T-cell (primary cell): ENCODE measurements at regions not wholly inside any gene's neighbourhood (a gene's known extent, or its start where the extent isn't known, plus 50 kb on each side); places are given as distances from the start of the nearest gene placed in this dataset.

Experiments used
- ATAC-seq, 4 experiments: fragments of 200-7000 bp in 3 of 4; fragments of 150-1000 bp in 1 of 4; cut with Tn5 transposase; replicated peaks in 1 of 4; 1 replicate in 3 of 4; 2 replicates in 1 of 4; pipeline ENCODE4 v1.10.0; 2021; ENCODE audit warnings: moderate library complexity in 3 of 4, mild to moderate bottlenecking in 2 of 4, moderate number of reproducible peaks in 1 of 4
- CTCF ChIA-PET, 2 donors: fragments of 300-600 bp; sonication (Branson Sonifier 250); formaldehyde crosslinking; loops; one replicate each; lab custom pipeline; 2022; ENCODE audit warnings: antibody characterized with exemption in 2 of 2; lab: Charles Lee
- POLR2A ChIA-PET, 2 donors: fragments of 300-600 bp; sonication (Branson Sonifier 250); formaldehyde crosslinking; loops; one replicate each; lab custom pipeline; 2022; ENCODE audit warnings: antibody characterized with exemption in 2 of 2; lab: Charles Lee
- DNase-seq, 35 experiments: peaks; one replicate each; pipeline versions ENCODE4 v3.0.0 to v3.0.0-alpha.2; 2013 to 2023
- H3K27ac ChIP-seq: one replicate; pipeline ENCODE4 v1.5.1; 2013; ENCODE audit warnings: low read length
- H3K27me3 ChIP-seq, 2 experiments: replicated peaks in 1 of 2; 1 replicate in 1 of 2; 2 replicates in 1 of 2; pipeline versions ENCODE4 v1.6.1 to v1.7.0; 2013; ENCODE audit warnings: low read length in 1 of 2, mixed read lengths in 1 of 2; ENCODE audit not compliant: control insufficient read depth in 2 of 2, insufficient read depth in 2 of 2; ENCODE audit errors: extremely low read depth in 1 of 2
- H3K36me3 ChIP-seq, 2 donors: 1 replicate in 1 of 2; 2 replicates in 1 of 2; pipeline versions ENCODE4 v1.6.1 to v1.7.0; 2013; ENCODE audit warnings: low read length in 1 of 2; ENCODE audit not compliant: control insufficient read depth in 2 of 2, insufficient read depth in 1 of 2; ENCODE audit errors: extremely low read depth in 1 of 2
- H3K4me1 ChIP-seq, 2 experiments: 1 replicate in 1 of 2; 2 replicates in 1 of 2; pipeline versions ENCODE4 v1.6.1 to v1.7.0; 2013; ENCODE audit warnings: low read length in 2 of 2, mixed read lengths in 1 of 2; ENCODE audit not compliant: insufficient read depth in 2 of 2, control insufficient read depth in 1 of 2; ENCODE audit errors: extremely low read depth in 1 of 2
- H3K4me3 ChIP-seq, 2 donors: 1 replicate in 1 of 2; 2 replicates in 1 of 2; pipeline versions ENCODE4 v1.5.1 to v1.7.0; 2013; ENCODE audit warnings: mild to moderate bottlenecking in 2 of 2, low read length in 1 of 2, moderate library complexity in 1 of 2; ENCODE audit not compliant: control insufficient read depth in 1 of 2; ENCODE audit errors: extremely low read depth in 1 of 2
- H3K9me3 ChIP-seq: 2 replicates; pipeline ENCODE4 v1.7.0; 2013
- H3K27ac Mint-ChIP-seq, 2 donors: one replicate each; pipeline ENCODE4 v1.8.0; 2020 to 2021; ENCODE audit warnings: mild to moderate bottlenecking in 2 of 2, mixed read lengths in 2 of 2
- H3K27me3 Mint-ChIP-seq, 2 donors: one replicate each; pipeline ENCODE4 v1.8.0; 2021 to 2022; ENCODE audit warnings: mixed read lengths in 2 of 2
- H3K36me3 Mint-ChIP-seq: one replicate; pipeline ENCODE4 v1.8.0; 2021; ENCODE audit warnings: mixed read lengths
- H3K4me1 Mint-ChIP-seq, 3 donors: one replicate each; pipeline ENCODE4 v1.8.0; 2020 to 2022; ENCODE audit warnings: mixed read lengths in 3 of 3, mild to moderate bottlenecking in 1 of 3
- H3K4me3 Mint-ChIP-seq, 3 donors: one replicate each; pipeline ENCODE4 v1.8.0; 2020 to 2022; ENCODE audit warnings: mild to moderate bottlenecking in 3 of 3, mixed read lengths in 3 of 3, moderate library complexity in 3 of 3
- H3K9me3 Mint-ChIP-seq, 3 donors: one replicate each; pipeline ENCODE4 v1.8.0; 2020 to 2022; ENCODE audit warnings: mixed read lengths in 3 of 3
- WGBS: methylation state at CpG from one replicate; pipeline ENCODE4 v1.1.5; 2013; ENCODE audit warnings: missing lambda C conversion rate; ENCODE audit not compliant: insufficient coverage; 5-methylcytosine and 5-hydroxymethylcytosine counted together

DNA sequence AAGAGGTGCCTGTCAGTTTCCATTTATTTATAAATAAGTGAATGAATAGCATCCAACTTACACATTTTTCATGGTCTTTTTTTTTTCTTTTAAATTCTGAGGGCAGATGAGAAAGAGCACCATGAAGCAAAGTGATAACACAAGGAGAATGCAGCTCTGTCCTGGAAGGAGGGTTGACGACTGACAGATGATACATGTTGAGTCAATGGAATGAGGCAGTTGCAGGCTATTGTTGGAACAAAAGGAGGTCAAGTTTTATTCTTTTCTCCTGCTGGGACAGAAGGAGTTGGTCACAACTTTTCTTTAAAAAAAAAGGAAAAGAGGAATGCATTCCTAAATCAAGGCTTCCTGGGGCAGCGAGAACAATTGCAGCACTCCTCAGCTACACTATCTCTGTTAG is 119.9 kb upstream of the PLEKHG7 start:
- Mint-ChIP-seq H3K36me3 (no peaks in the 10 kb centered on the region), H3K4me3 (no peak overlapping the region), H3K27me3 (no peaks in the 10 kb centered on the region), H3K27ac (no peak overlapping the region), H3K4me1 (peaks cover 0 to 7% (median 0%) of the 10 kb centered on the region in 3 donors), H3K9me3 (peaks cover 7 to 12% (median 11%) of the 10 kb centered on the region in 3 donors)
- no peak overlapping the region for H3K27ac ChIP-seq
- WGBS, result 93% methylated on average over 1 of the region's 2 CpGs
- POLR2A ChIA-PET, result interaction anchor here in 1 of 2 donors (0.6 kb wide), 1 partner anchor 528 kb away, joined by 3 read pairs; no protein-coding TSS in a partner anchor
- no peaks in the 10 kb centered on the region for H3K36me3 ChIP-seq
- CTCF ChIA-PET, result interaction anchor here in 1 of 2 donors (1.2 to 1.3 kb wide), 2 partner anchors 13 to 66 kb away, joined by 3 read pairs; no protein-coding TSS in a partner anchor
- no peak overlapping the region for H3K4me3 ChIP-seq
- DNase-seq (no peak), ATAC-seq (no peak)
- no peaks in the 10 kb centered on the region for H3K9me3 ChIP-seq
- no peaks in the 10 kb centered on the region for H3K4me1 ChIP-seq
- no peaks in the 10 kb centered on the region for H3K27me3 ChIP-seq

GRCh38 chr12:92582475-92582874 is 120.3 kb upstream of the PLEKHG7 start:
- no peaks in the 10 kb centered on the region for H3K36me3 Mint-ChIP-seq
- Histone ChIP-seq H3K9me3 (no peaks in the 10 kb centered on the region), H3K4me1 (no peaks in the 10 kb centered on the region), H3K27me3 (no peaks in the 10 kb centered on the region), H3K4me3 (no peak overlapping the region), H3K27ac (no peak overlapping the region), H3K36me3 (no peaks in the 10 kb centered on the region)
- no peak overlapping the region for H3K27ac Mint-ChIP-seq
- ChIA-PET CTCF (interaction anchor here in 1 of 2 donors (1.3 kb wide), 1 partner anchor 13 kb away, joined by 3 read pairs; no protein-coding TSS in a partner anchor), POLR2A (no interaction called here)
- peaks cover 0 to 7% (median 0%) of the 10 kb centered on the region in 3 donors for H3K4me1 Mint-ChIP-seq
- ATAC-seq (no peak), DNase-seq (no peak)
- H3K9me3 Mint-ChIP-seq, result peaks cover 7 to 12% (median 11%) of the 10 kb centered on the region in 3 donors
- no peak overlapping the region for H3K4me3 Mint-ChIP-seq
- 95% methylated on average over 4 of the region's 4 CpGs for WGBS
- no peaks in the 10 kb centered on the region for H3K27me3 Mint-ChIP-seq

DNA sequence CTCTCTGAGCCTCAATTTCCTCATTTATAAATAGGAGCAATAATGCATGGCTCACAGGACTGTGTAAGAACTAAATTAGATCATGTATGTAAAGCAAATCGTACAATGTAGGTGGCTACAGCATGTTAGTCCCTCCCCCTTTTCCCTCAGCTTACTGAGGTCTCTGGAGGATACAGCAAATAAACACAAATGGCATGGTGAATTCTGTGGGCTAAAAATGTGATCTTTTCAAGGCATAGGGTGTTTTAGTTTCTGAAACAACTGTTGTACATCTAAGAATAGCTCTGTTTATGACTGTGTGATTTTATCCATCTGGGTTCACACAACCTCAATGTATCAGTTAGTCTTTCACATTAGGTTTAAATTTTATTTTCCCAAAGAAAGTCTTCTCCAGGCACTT is 121.2 kb upstream of the PLEKHG7 start:
- Histone ChIP-seq H3K27me3 (no peaks in the 10 kb centered on the region), H3K27ac (no peak overlapping the region), H3K9me3 (no peaks in the 10 kb centered on the region), H3K36me3 (no peaks in the 10 kb centered on the region), H3K4me1 (no peaks in the 10 kb centered on the region), H3K4me3 (no peak overlapping the region)
- Mint-ChIP-seq H3K9me3 (peaks cover 7 to 12% (median 11%) of the 10 kb centered on the region in 3 donors), H3K36me3 (no peaks in the 10 kb centered on the region), H3K4me1 (peaks cover 0 to 6% (median 0%) of the 10 kb centered on the region in 3 donors), H3K4me3 (no peak overlapping the region), H3K27ac (no peak overlapping the region), H3K27me3 (no peaks in the 10 kb centered on the region)
- WGBS, result no CpG with 5 or more reads among the region's 1 CpG
- ChIA-PET POLR2A (no interaction called here), CTCF (no interaction called here)
- DNase-seq (no peak), ATAC-seq (no peak)

DNA sequence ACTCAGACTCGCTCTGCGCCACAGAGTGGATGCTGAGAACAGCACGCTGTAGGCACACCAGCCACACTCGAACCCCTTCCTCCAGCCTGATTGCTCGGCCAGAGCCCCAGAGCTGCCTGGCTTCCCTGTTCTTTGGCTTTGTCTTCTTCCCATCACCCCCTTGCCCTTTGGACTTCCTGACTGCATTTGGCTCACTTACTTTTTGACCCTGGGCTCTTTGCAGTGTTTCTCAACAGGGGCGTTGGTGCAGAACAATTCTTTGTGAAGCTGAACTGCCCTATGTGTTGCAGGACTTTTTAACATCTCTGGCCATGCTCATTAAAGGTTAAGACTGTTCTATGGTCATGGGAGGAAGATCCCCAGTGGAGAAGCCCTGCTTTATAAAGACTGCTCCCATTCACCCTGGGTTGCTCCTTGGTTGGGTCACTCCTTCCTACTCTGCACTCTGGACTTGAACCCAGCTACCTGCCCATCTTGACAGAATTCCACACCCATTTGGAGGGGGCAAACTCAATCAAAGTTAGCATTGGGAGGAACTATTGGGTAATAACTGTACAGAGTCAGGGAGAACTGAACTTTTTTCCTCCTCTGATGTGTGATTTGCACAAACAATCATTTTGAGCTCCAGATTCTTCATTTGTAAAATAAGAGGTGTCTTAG is 127.7 kb upstream of the PLEKHG7 start:
- H3K4me3 ChIP-seq, result no peak overlapping the region
- Mint-ChIP-seq H3K4me3 (no peak overlapping the region), H3K36me3 (no peaks in the 10 kb centered on the region), H3K9me3 (no peaks in the 10 kb centered on the region), H3K4me1 (peaks cover 0 to 23% (median 15%) of the 10 kb centered on the region in 3 donors), H3K27ac (peak overlapping the region; percentile 3 to 16), H3K27me3 (no peaks in the 10 kb centered on the region)
- no peaks in the 10 kb centered on the region for H3K9me3 ChIP-seq
- CTCF ChIA-PET, result interaction anchor here in 1 of 2 donors (1.1 kb wide), 1 partner anchor 74 kb away, joined by 3 read pairs; no protein-coding TSS in a partner anchor
- ATAC-seq (no peak), DNase-seq (no peak)
- H3K27ac ChIP-seq, result no peak overlapping the region
- H3K27me3 ChIP-seq, result no peaks in the 10 kb centered on the region
- POLR2A ChIA-PET, result interaction anchor here in 1 of 2 donors (0.7 kb wide), 1 partner anchor 354 kb away, joined by 4 read pairs; no protein-coding TSS in a partner anchor
- H3K36me3 ChIP-seq, result no peaks in the 10 kb centered on the region
- WGBS, result 98% methylated on average over 5 of the region's 6 CpGs
- H3K4me1 ChIP-seq, result peaks cover 0 to 2% of the 10 kb centered on the region in 2 experiments

- ATAC-seq, result no peak
- 89% methylated on average over 5 of the region's 8 CpGs for WGBS
- no peak overlapping the region for H3K27ac ChIP-seq
These were observed 128.6 kb upstream of the PLEKHG7 start for GRCh38 chr12:92574051-92574783.

GRCh38 chr12:92573104-92573503 is 129.7 kb upstream of the PLEKHG7 start:
- ATAC-seq, result no peak
- POLR2A ChIA-PET, result no interaction called here
- peak overlapping the region in 1 of 2 donors; percentile 53 for H3K27ac Mint-ChIP-seq
- WGBS, result 100% methylated on average over 3 of the region's 4 CpGs
- no peaks in the 10 kb centered on the region for H3K27me3 Mint-ChIP-seq
- Histone ChIP-seq H3K4me3 (no peak overlapping the region), H3K27me3 (no peaks in the 10 kb centered on the region), H3K4me1 (peaks cover 0 to 9% of the 10 kb centered on the region in 2 experiments), H3K36me3 (no peaks in the 10 kb centered on the region), H3K27ac (no peak overlapping the region), H3K9me3 (no peaks in the 10 kb centered on the region)
- DNase-seq, result no peak
- H3K9me3 Mint-ChIP-seq, result no peaks in the 10 kb centered on the region
- CTCF ChIA-PET, result interaction anchor here in 1 of 2 donors (3.7 kb wide), 1 partner anchor 1192 kb away, joined by 42 read pairs; no protein-coding TSS in a partner anchor
- no peak overlapping the region for H3K4me3 Mint-ChIP-seq
- H3K36me3 Mint-ChIP-seq, result no peaks in the 10 kb centered on the region
- H3K4me1 Mint-ChIP-seq, result peaks cover 0 to 25% (median 15%) of the 10 kb centered on the region in 3 donors

More at GRCh38 chr12:92574051-92574783, 128.6 kb upstream of the PLEKHG7 start:
- ChIA-PET POLR2A (interaction anchor here in 1 of 2 donors (0.7 kb wide), 1 partner anchor 430 kb away, joined by 5 read pairs; no protein-coding TSS in a partner anchor), CTCF (no interaction called here)
- Mint-ChIP-seq H3K9me3 (no peaks in the 10 kb centered on the region), H3K4me3 (no peak overlapping the region), H3K27me3 (no peaks in the 10 kb centered on the region), H3K4me1 (peaks cover 0 to 23% (median 15%) of the 10 kb centered on the region in 3 donors), H3K27ac (peak overlapping the region; percentile 29 to 52), H3K36me3 (no peaks in the 10 kb centered on the region)
- peak in 1 of 35 experiments; percentile 43 for DNase-seq
- peaks cover 0 to 4% of the 10 kb centered on the region in 2 experiments for H3K4me1 ChIP-seq
- no peaks in the 10 kb centered on the region for H3K36me3 ChIP-seq
- no peak overlapping the region for H3K4me3 ChIP-seq
- H3K27me3 ChIP-seq, result no peaks in the 10 kb centered on the region
- no peaks in the 10 kb centered on the region for H3K9me3 ChIP-seq
